ENCODE measurements at regions not wholly inside any gene's neighbourhood (a gene's known extent, or its start where the extent isn't known, plus 50 kb on each side); places are given as distances from the start of the nearest gene placed in this dataset.
"Not testable (repeated sequence)": the region's sequence is repeated elsewhere in the genome, so short reads cannot be mapped to it uniquely, and the experiment has no call there.

DNA sequence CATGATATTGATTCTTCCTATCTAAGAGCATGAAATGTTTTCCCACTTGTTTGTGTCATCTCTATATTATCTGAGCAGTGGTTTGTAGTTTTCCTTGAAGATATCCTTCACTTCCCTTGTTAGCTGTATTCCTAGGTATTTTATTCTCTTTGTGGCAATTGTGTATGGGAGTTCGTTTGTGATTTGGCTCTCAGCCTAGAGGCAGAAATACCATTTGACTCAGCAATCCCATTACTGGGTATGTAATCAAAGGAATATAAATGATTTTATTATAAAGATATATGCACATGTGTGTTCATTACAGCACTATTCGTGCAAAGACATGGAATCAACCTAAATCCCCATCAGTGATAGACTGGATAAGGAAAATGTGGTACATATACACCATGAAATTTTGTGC lies 172.7 kb upstream of the IL15 start:
- no peak for DNase-seq

DNA sequence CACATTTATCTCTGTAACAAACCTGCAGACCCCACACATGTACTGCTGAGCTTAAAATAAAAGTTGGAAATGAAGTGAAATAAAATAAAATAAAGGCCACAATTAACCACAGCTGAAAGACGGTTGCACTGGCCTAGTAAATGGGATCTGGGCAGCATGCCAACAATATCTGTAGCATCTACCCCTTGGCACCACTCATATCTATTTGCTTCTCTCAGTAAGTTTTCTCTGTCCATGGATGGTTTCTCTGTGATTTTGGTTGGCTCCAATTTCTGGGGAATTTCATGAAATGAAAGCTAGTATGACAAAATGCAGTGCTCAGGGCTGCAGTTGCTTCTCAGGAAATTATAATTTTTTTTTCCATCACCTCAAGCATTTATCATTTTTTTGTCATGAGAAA lies 172.0 kb upstream of the IL15 start:
- DNase-seq = peak; percentile 66

DNA sequence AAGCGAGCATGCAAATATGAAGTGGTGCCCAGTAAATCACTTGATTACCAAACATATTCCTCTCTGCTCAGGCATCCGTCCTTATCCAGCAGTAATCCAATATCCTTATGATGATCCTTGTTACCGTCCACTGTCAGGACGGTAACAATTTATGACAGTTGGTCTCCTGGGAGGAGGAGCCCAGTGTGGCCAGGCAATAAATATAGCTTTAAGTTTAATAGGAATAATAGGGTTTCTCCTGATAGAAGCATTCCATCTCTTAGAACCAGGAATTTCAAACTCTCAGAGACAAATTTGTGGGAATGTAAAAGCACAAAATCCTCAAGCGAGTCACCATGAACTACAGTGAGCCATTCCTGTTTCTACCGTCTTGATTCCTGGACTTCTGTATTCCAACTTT lies 171.2 kb upstream of the IL15 start:
- no peak for DNase-seq

DNA sequence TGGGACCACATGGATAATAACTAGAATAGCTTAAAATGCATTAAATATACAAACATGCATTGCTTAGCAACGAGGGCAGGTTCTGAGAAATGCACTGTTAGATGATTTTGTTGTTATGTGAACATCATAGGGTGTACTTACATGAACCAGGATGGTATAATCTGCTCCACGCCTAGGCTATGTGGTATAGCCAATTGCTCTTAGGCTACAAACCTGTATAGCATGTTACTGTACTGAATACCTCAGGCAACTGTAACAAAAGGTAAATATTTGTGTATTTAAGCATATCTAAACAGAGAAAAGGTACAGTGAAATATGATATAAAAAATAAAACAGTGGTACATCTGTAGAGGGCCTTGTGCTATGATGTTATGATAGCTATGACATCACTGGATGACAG lies 169.2 kb upstream of the IL15 start:
- no peak for DNase-seq

- no peak for DNase-seq
Observed at GRCh38 chr4:141469392-141469791, 167.0 kb upstream of the IL15 start.

DNA sequence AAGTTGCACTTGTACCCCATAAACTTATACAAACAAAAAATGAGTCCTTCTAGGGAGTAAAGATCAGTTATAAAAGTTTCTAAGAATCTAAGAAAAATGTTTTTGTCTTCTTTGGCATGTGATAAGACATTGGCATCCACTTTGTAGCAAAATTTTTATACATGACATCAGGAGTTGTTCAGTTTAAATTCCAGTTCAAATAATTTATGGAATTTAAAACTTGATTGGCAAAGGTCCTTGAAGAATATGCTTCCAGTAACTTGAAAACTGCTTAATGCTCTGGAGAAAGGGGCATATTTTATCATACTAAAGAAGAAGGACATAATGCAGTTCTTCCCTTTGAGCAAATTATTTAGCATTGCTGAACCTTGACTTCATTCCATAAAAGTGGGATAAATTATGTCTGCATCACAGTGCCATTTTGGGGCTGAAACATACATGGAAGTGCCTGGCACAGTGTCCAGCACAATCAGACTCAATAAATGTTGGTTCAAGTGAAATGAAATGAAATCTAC lies 163.3 kb upstream of the IL15 start:
- DNase-seq = no peak

DNA sequence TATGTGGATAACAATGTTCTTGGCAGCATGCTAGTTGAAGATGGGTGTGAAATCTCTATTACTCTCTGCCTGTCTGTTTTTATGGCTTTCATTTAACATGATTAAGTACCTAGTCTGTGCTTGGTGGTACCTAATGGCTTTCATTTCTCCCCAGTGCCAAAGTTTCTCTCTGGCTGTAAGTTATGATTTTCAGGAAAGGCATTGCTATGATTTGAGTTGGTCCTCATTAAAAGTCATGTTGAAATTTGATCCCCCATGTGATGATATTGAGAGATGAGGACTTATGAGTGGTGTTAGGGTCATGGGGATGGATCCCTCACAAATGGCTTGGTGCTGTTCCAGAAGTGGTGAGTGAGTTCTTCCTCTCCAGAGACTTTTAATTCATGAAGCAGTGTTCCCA lies 162.4 kb upstream of the IL15 start:
- no peak for DNase-seq

DNA sequence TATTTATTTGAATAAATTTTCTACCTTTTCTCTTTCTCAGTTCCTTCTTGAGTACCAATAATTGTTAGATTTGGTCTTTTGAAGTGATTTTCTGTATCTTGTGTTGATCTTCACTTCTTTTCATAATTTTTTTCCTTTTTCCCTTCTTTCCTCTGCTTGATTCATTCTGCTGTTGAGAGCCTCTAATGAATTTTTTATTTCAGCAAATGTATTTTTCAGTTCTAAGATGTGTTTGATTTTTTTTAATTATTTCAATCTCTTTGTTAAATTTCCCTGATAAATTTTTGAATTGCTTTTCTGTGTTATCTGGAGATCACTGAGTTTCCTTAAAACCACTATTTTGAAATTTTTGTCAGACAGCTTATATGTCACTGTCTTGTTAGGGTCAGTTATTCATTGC lies 155.4 kb upstream of the IL15 start:
- no peak for DNase-seq

DNA sequence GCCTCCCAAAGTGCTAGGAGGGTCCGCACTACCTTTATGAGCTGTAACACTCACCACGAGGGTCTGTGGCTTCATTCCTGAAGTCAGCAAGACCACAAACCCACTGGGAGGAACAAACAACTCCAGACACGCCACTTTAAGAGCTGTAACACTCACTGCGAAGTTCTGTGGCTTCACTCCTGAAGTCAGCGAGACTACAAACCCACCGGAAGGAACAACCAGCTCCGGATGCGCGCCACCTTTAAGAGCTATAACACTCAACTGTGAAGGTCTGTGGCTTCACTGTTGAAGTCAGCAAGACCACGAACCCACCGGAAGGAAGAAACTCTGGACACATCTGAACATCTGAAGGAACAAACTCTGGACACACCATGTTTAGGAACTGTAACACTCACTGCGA lies 152.1 kb upstream of the IL15 start:
- not testable (repeated sequence) for DNase-seq

DNA sequence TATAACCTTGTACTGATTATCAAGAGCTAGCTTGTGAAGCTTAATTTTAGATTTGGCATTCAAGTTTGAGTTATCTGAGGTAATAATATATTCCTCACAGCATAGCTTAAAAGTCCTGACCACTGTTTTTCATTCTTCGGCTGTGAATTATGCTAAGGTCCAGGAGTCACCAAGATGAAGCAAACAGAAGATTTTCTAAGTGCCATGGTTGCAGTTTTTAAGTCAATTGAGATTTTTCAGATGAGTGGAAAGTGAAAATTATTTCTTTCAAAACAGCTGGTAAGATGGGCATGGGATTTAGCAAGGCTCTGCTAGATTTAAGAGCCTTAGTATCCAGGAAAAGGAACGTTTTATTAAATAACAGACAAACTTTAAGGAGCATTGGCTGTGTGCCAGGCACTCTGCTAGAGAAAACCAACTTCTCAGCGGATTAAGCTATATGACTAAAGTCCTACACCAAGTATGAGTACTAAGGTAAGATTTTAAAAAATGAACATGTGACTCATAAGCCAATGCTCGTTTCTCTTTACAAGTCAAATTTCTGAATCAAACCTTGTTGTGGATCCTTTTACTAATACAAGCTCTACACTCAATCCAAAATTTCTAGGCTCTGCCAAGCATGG lies 149.9 kb upstream of the IL15 start:
- no peak for DNase-seq

GRCh38 chr4:141497627-141498026 lies 138.8 kb upstream of the IL15 start:
- no peak for DNase-seq

GRCh38 chr4:141499261-141499853 lies 137.0 kb upstream of the IL15 start:
- no peak for DNase-seq

GRCh38 chr4:141501395-141501794 lies 135.0 kb upstream of the IL15 start:
- no peak for DNase-seq

DNA sequence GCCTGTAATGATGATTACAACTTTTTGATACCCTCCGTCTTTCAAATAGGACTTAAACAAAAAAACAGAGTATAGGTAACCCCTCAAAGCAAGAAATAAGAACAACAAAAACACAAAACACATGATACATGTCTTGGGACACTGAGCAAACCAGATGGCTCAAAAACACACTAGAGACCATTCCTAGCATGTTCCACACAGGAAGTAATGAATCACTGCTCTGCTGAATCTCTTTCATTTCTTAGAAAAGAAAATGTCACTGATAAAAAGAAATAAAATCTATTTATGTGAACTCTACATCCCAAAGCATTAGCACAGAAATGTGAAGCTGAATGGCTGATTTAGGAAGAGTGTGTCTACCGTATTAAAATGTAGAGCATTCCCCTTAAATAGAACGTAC lies 134.5 kb upstream of the IL15 start:
- DNase-seq = no peak

GRCh38 chr4:141502755-141503154 lies 133.6 kb upstream of the IL15 start:
- no peak for DNase-seq

- DNase-seq = no peak
Observed at GRCh38 chr4:141503260-141503659, 133.1 kb upstream of the IL15 start.

DNA sequence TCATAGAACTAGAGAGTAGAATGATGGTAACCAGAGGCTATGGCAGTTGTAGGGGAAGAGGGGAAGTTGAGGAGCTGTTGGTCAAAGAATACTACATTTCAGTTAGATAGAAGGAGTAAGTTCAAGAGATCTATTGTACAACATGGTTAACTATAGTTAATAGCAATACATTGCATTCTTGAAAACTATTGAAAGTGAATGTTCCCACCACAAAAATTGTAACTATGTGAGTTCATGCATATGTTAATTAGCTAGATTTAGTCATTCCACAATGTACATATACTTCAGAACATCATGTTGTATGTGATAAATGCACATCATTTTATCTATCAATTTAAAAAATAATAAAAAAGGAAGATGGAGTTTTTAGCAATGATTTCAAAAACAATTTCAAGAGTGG lies 125.3 kb upstream of the IL15 start:
- no peak for DNase-seq

- DNase-seq = no peak
Observed at GRCh38 chr4:141513866-141514265, 122.5 kb upstream of the IL15 start.

DNA sequence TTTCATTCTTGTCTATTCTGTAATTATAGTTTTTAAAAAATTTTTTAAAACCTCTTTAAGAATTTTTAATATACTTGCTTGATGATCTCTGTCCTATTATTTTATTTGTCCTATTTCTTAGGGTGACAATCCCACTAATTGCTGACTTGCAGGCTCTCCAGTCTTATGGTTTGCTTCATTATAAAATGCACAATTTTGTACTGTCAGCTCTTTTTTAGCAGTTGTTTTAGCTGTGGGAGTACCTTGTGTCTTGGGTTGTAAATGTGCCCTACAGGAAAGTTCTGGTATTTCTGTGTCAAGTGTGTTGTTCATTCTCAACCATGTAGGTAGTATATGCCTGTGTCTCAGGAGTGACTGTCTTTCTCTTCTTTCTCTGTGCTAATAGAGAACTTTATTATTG lies 118.2 kb upstream of the IL15 start:
- no peak for DNase-seq

GRCh38 chr4:141524116-141524515 lies 112.3 kb upstream of the IL15 start:
- no peak for DNase-seq

- DNase-seq = no peak
Observed at GRCh38 chr4:141524841-141525240, 111.5 kb upstream of the IL15 start.

DNA sequence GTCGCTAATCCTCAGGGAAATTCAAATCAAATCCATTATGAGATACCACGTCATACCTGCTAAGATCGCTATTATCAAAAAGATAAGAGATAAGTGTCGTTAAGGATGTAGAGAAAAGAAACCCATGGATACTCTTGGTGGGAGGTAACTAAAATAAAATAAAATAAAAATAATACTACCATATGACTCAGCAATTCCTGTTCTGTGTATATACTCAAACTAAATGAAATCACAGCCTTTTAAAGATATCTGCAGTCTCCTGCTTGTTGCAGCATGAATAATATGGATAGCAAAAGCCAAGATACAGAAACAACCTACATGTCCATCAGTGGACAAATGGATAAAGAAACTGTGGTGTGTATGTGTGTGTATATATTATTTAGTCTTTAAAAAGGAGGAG lies 105.8 kb upstream of the IL15 start:
- DNase-seq = no peak

GRCh38 chr4:141534985-141535384 lies 101.4 kb upstream of the IL15 start:
- no peak for DNase-seq

DNA sequence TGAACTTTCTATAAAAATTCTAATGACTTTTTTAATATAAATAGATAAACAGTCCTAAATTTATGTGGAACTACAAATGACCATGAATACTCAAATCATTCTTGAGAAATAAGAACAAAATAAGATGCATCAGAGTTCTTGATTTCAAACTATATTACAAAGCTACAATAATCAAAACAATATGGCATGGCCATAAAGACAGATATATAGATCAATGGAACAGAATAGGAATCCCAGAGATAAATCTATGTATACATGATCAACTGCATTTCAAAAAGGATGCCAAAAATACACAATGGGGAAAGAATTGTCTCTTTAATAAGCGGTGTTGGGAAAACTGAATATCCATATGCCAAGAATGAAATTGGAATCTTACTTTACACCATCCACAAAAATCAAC lies 98.4 kb upstream of the IL15 start:
- DNase-seq = no peak

GRCh38 chr4:141540643-141541042 lies 95.7 kb upstream of the IL15 start:
- DNase-seq = no peak
